Endometrium (tissue), 2 donors: ENCODE measurements at regions not wholly inside any gene's neighbourhood (a gene's known extent, or its start where the extent isn't known, plus 50 kb on each side); places are given as distances from the start of the nearest gene placed in this dataset.
"Not testable (repeated sequence)": the region's sequence is repeated elsewhere in the genome, so short reads cannot be mapped to it uniquely, and the experiment has no call there.

Experiments used
- FAIRE-seq: peaks from 2 replicates; lab custom pipeline; 2012; peaks lifted over from hg19 to GRCh38; lab: Jason Lieb, UNC
- donor health status: control.
- donor health status: control.

DNA sequence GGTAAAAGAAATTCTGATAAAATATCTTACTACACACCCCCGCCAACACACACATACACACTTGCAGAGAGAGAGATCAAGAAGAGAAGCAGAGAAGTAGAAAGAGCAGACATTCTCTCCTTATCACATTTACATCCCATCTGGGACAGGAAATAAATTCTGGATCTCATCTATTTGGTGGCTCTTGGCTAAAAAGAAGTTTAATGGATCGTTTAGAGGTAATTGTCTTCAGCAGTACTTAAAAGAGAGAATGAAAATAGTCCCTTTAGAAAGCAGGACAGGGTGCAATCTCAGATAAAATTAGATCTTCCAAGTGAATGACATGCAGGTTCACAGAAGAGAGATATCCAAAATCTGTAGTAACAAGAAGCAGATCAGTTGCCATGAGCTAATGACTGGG, 1392.5 kb downstream of the RAPGEF2 start:
- FAIRE-seq, result no peak

DNA sequence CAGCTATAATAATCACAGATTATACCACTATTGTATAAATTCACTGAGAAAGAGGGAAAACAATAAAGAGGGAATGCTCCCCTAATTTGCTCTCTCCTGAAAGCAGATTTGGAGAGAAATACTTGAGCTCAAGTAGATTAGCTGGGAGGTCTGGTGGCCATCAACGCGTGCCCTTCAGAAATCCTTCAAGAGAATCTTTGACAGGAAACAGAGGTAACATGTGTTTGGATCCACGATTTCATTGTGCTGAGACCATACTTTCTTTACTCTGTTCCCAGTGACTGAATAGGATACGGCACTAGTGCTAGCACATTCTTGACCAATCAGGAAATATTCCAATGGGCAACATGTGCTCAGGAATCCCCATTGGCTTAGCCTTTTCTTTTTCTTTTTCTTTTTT, 1395.3 kb downstream of the RAPGEF2 start:
- no peak for FAIRE-seq

DNA sequence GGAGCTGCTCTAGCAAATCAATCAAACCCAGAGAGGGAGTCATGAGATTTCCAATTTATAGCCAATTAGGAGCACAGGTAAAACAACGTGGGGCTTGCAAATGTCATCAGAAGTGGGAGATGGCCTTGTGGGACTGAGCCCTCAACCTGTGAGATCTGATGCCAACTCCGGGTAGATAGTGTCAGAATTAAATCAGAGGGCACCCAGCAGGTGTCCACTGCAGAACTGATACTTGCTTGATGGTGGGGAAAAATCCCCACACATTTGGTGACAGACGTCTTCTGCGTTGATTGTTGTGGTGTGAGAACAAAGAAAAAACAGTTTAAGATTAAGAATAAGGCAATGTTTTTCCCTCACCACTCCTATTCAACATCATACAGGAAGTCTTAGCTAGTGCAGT, 1402.8 kb downstream of the RAPGEF2 start:
- FAIRE-seq, result no peak

DNA sequence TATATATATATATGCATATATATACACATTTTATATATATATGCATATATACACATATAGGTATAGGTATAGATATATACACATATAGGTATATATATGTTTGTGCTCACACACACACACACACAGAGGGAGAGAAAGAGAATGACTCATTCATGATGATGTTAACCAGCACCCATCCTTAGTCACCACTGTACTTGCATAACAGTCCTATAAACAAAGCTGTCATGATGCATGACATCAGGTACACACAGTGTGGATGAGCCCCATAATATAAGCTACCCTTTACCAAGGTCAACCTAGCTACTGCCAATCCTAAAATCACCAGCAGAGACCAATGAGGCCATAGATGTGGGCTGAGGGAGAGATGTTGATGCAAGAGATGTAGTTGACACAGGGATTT, 1408.0 kb downstream of the RAPGEF2 start:
- FAIRE-seq, result no peak

DNA sequence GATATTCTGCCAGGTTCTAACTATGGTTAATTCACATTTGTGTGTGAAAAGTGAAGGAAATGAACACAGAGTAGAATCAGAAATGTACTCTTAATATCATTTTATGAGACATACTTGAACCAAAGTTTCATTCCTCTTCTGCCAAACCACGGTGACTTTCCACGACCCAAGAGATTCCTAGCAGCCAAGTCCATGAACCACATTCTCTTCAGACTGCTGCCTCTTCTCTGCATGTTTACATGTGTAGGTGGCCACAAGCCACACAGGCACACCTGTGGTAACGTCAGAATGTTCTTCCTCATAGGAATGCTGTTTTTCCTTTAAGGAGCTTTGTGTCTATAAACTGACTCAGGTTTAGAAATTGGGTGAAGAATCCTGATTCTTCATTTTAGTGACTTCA, 1411.2 kb downstream of the RAPGEF2 start:
- no peak for FAIRE-seq

DNA sequence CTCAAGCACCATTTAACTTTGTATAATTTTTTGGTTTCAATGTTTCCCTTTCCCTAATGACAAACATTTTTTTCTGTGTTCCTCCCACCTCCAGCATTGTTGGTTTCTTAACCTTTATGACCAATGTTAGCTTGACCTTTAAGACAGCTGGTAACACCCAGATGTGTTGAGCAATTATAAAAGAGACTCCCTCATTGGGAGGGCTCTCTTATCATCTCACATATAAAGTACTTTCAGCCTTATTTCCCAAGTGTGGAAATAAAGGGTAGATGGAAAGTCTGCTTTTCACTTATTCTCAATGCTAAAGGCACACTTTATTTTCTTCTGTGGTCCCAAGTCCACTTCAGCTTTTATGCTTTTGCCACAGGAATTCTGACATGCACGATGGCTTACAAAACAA, 1420.4 kb downstream of the RAPGEF2 start:
- peak; percentile 86 for FAIRE-seq

DNA sequence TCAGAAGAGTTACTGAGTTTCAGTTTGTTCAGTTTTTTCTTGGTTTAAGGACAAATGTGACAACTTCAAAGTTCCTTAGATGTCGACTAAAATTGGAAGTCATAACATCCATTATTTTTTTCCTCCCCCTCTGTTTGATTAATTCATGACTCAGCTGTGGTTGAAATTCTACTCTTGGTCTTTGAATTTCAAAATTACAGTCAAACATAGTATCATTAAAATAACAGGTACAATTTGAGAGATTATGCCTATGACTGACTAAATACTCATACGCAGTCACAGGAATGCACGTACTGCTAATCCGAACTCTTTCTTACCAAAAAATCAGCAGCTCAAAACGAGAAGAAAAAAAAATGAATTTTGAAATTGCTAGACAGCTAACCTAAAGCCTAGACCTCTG, 1434.8 kb downstream of the RAPGEF2 start:
- no peak for FAIRE-seq

DNA sequence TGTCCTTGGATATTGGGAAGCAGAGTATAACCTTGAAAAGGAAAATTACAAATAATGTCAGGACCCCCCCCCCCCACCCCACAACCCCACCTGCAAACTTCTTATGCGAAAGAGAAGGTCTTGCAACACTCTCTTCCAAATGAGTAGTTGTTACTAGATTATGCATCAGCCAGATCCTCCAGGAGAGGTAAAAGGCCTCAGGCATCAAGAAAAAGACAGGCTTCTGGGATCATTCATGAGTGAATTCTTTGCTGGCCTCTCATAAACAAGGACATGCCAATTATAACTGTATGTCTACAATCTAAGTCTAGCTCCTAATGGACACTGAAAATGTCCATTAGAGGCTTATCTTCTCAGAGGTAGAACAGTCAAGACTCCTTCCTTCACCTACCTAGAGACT, 1443.3 kb downstream of the RAPGEF2 start:
- no peak for FAIRE-seq

DNA sequence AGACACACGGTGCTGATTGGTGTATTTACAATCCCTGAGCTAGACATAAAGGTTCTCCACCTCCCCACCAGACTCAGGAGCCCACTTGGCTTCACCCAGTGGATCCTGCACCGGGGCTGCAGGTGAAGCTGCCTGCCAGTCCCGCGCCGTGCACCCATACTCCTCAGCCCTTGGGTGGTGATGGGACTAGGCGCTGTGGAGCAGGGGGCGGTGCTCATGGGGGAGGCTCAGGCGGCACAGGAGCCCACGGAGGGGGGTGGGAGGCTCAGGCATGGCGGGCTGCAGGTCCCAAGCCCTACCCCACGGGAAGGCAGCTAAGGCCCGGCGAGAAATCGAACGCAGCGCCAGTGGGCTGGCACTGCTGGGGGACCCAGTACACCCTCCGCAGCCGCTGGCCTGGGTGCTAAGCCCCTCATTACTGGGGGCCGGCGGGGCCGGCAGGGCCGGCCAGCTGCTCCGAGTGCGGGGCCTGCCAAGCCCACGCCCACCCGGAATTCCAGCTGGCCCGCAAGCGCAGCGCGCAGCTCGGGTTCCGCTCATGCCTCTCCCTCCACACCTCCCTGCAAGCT, 1447.2 kb downstream of the RAPGEF2 start:
- FAIRE-seq, result not testable (repeated sequence)

DNA sequence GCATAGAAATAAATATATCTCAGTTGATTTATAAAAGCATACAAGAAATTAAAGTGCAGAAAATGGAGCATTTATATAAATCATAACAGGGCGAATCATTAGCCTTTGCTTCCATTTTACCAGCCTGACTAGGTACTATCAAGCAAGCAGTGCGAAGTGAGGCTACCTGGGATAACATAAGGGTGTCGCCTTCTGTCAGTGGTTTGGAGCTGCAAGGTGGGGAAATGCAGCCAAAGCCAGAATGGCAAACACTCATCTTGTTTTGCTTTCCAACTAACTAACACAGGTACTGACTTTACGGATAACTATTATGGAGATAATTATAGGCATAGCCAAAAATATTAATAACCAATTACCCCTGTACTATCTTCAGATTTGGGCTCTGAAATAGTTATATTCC, 1459.8 kb downstream of the RAPGEF2 start:
- FAIRE-seq, result no peak

DNA sequence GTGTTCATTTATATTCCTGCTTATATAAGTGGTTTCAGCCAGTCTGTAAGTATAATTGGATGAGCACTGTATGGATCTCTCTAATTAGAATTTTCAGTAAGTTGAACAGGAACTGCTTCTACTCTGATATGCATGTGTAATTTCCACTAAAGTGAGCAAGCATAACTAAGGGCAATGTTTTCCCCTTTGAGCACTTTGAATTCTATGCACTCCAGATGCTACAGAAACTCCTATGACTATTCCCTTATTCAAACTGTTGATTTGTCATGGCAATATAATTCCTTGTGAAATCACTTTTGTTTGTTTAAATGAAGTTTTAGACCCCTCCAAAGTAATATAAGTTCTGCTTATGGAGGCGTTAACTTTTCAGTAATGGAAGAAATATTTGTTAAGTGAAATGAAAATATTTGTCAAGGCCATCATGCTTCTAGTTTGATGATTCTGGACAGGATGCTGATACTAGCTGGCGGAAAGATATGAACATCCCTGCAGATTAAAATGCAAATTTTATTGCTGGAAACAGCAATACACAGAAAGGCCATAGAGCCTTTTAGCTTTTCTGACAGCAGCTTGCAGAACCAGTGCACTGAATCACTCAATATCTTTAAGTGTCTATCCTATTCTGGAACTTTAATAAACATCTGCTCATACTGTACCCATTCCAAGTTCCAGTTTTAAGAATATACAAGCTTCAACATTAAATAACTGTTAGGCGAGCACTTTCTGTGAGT, 1460.8 kb downstream of the RAPGEF2 start:
- no peak for FAIRE-seq

DNA sequence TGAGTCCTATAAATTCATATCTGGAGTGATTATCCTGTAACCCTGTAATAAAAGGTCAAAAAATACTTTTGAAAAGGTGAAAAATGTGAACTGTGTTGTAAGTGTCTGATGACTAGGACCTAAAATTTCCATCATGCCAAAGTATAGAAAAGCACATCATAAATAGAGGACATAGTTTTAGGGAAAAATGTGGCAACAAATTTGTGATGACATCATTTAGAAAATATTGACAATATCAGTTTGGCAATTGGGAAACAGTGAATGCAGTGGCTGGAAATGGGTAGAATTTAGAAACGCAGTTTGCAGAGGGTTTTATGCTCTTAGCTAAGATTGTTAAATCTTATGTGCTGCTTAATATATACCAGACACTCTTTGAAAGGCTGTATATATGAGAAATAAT, 1464.8 kb downstream of the RAPGEF2 start:
- FAIRE-seq, result no peak

DNA sequence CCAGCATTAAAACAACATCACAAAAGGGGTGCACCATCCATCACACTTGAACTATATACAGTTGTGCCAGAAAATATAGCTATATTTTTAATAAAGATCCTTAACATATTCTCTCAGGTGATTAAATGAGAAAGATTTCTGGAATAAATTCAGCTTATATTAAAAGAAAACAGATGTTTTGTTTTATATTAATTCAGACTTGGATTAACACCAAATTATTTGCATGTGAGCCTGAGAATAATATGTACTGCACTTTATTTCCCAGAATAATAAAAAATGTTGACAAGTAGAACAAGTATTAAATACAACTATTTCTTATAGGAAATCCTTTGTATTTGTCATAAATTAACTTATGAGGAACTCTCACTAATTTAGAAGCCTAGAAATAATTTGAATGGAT, 1467.4 kb downstream of the RAPGEF2 start:
- no peak for FAIRE-seq

DNA sequence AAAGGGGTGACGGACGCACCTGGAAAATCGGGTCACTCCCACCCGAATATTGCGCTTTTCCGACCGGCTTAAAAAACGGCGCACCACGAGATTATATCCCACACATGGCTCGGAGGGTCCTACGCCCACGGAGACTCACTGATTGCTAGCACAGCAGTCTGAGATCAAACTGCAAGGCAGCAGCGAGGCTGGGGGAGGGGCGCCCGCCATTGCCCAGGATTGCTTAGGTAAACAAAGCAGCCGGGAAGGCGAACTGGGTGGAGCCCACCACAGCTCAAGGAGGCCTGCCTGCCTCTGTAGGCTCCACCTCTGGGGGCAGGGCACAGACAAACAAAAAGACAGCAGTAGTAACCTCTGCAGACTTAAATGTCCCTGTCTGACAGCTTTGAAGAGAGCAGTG, 1471.4 kb downstream of the RAPGEF2 start:
- FAIRE-seq, result not testable (repeated sequence)

DNA sequence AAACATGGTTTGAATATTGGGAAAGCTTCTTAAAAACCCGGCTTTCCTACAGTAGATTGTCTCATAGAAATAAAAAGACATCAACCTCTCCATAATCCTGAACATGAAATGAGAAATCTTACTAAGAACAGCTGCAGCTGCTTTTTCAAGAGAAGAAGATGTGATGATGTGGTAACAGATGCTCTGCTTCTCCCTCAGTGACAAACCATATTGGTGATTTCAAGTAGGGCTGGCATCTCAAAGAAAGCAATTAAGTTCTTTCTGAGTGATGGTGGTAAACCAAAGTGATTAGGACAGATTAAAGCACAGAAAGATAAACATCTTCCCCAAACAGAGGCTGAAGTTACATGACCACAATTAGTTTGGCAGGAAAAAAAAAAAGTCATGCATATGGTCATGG, 1477.7 kb downstream of the RAPGEF2 start:
- no peak for FAIRE-seq

DNA sequence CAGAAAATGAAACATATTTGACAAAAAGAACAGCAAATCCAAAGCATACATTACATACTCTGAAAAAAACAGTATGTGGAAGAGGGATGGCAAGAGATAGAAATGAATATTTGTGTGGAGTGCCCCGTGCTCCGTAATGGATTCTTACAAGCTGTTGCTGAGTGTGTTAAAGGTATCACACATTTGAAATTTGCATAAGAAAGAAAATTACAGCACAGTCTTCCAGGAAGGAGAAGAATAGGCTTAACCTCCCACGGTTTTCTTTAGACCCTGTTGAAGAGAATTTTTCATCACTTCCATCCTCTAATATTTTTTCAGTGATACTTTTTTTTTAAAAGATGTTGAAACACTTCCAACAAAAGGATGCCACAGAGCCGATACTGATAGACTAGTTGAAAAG, 1489.4 kb downstream of the RAPGEF2 start:
- FAIRE-seq, result no peak

DNA sequence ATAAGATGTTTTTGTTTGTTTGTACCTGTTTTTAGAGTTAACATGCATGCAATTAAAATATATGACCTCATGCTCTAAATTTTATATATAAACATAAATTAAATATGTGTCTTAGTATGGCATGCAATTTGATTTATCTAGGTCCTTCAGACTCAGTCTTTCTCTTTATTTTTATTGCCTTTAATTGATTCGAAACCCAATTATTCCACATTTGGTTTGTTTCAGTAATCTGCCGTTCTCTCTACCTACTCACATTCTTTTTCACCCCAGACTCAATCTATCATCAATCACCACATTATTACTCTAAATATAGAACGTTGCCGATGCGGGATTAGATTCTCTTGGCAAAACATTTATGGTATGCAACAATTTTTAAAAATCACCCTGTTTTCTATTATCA, 1492.8 kb downstream of the RAPGEF2 start:
- no peak for FAIRE-seq

DNA sequence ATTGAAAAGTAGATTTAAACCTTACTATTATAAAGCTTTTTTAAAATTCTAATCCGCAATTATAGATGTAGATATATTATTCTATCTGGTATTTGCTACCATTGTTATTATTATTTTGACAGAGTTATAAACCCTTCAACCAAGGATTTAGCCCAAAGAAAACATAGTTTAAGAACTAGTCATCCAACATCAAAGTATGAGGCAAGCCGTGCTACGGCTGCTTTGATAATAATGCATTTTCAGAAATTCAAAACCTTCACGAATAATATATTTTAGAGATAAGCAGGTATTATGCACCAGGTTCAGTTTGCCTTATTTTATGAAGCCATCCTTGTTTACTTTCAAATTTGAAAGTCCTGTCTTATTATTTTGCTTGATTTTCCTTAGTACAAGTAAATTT, 1501.7 kb downstream of the RAPGEF2 start:
- FAIRE-seq, result no peak

DNA sequence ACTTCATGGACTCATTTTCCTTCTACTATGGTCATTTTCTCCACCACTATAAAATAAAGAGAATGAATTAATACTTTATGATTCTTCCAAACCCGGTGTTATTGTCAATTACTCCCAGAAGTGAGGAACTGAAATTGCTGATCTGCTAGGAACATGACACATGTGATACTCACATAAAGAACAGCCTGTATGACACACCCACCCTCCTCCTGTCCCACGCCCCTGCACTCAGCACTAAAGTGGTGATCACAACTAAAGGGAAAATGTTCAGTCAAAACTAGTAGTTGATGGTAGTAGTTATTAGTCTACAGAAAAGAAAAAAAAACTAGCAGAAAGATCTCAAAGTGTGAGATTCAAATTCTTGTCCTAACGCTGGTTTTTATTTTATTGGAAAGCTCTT, 1508.3 kb downstream of the RAPGEF2 start:
- FAIRE-seq, result no peak

DNA sequence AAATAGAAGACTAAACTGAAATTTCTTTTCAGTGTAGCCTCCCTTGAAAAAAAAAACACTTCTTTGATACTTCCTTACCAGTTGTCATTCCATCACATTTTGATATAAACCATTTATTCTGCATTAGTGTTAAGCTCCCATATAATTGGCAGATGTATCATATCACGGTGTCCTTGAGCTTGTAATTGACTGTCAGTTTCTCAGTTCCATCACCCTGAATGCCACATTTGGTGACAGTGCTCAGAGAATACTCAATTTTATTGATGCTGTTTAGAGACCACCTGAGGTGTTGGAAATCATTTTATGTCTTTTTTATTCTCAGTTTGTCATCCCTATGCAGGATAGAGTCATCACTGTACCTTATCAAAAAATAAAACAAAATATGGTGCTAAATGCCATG, 1528.2 kb downstream of the RAPGEF2 start:
- FAIRE-seq, result no peak

DNA sequence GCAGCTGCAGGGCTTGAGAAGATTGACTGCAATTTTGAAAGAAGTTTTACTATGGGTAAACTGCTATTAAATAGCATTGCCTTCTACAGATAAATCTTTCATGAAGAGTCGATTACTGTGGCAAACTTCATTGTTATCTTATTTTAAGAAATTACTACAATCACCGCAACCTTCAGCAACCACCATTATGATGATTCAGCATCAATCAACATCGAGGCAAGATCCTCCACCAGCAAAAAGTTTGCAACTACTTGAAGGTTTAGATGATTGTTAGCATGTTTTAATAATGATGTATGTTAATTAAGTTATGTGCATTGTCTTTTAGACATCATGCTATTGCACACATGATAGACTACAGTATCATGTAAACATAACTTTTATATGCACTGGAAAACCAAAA, 1511.0 kb downstream of the FSTL5 start:
- FAIRE-seq, result no peak

DNA sequence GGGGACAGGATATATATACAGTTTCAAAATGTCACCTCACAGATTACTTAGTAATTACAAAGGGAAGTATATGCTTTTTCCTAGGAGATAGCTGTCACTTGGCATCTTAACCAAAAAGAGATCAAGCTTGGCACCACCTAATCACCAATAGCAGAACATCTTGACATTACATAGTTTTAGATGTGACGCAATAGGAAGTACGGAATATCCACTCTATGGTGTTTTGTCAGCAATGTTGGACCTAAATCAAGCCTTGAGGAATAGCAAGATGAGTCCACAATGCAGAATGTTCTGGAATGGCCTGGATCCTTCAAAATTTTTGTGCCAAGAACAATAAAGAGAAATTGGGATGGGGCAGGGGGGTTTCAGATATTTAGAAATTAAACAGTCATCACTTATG, 1488.2 kb downstream of the FSTL5 start:
- FAIRE-seq, result no peak

DNA sequence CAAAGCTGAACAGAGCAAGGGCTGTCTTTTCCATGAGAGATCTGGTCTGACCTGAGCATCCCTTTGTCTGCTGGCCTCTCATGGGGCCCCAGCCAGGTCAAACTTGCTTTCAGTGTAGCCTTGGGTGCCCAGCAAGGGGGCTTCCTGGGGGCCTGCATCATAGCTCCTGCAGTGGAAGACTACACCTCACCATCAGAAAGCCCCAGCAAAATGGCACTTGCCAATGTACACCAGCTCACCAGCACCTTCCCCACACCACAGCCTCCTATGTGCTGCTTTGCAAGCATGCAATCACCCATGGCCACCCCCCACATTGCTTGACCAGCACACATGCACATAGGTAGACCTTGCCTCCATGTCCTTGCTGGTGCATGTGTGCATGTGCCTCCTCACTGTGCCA, 1478.1 kb downstream of the FSTL5 start:
- FAIRE-seq, result no peak

DNA sequence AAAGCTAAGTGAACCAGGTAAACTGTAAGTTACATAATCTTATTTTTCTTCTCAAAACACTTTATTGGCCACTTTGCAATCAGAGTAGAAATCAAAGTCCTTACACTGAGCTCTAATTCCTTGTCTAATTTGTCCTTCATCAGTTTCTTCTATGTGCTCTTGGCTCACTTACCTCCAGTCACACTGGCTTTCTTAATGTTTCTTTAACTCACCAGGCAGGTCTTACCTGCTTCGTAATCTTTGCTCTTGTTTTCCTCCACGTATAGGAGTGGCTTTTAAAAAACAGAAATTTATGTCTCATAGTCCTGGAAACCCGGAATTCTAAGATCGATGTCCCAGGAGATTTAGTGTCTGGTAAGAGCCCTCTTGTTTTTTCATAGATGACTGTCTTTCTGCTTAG, 1462.1 kb downstream of the FSTL5 start:
- no peak for FAIRE-seq
